Uterus (tissue), 2 donors: ENCODE measurements at regions not wholly inside any gene's neighbourhood (a gene's known extent, or its start where the extent isn't known, plus 50 kb on each side); places are given as distances from the start of the nearest gene placed in this dataset.

Experiments used
- POLR2A ChIP-seq, 2 donors: fragments of 450-650 bp; IDR thresholded peaks; one replicate each; pipeline ENCODE4 v1.6.1; 2016; ENCODE audit warnings: antibody characterized with exemption in 2 of 2, mild to moderate bottlenecking in 1 of 2, moderate library complexity in 1 of 2
- TF ChIP-seq, protein P1 (sequence below), 4 experiments: fragments of 200-600 bp in 2 of 4; fragments of 450-650 bp in 2 of 4; sonication (generic) in 2 of 4; IDR thresholded peaks; one replicate each; pipeline ENCODE4 v1.5.1; 2016 to 2019; ENCODE audit warnings: antibody characterized with exemption in 4 of 4, mild to moderate bottlenecking in 2 of 4, moderate library complexity in 1 of 4

DNA sequence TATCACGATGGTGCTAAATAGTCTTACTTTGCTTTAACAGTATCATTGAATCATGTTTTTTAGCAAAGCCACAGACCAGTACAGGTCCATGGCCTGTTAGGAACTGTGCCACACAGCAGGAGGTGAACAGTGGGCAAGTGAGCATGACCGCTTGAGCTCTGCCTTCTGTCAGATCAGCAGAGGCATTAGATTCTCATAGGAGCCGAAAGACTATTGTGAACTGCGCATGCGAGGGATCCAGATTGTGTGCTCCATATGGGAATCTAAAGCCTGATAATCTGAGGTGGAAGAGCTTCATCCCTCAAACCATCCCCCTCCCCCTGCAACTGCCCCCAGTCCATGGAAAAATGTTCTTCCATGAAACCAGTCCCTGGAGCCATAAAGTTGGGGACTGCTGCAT lies 102.3 kb upstream of the OSR1 start:
- TF ChIP-seq, protein P1, sequence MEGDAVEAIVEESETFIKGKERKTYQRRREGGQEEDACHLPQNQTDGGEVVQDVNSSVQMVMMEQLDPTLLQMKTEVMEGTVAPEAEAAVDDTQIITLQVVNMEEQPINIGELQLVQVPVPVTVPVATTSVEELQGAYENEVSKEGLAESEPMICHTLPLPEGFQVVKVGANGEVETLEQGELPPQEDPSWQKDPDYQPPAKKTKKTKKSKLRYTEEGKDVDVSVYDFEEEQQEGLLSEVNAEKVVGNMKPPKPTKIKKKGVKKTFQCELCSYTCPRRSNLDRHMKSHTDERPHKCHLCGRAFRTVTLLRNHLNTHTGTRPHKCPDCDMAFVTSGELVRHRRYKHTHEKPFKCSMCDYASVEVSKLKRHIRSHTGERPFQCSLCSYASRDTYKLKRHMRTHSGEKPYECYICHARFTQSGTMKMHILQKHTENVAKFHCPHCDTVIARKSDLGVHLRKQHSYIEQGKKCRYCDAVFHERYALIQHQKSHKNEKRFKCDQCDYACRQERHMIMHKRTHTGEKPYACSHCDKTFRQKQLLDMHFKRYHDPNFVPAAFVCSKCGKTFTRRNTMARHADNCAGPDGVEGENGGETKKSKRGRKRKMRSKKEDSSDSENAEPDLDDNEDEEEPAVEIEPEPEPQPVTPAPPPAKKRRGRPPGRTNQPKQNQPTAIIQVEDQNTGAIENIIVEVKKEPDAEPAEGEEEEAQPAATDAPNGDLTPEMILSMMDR (IDR thresholded peaks at IDR 0.05) = no peak
- TF ChIP-seq POLR2A (IDR thresholded peaks at IDR 0.05) = no peak
